ENCODE measurements at regions not wholly inside any gene's neighbourhood (a gene's known extent, or its start where the extent isn't known, plus 50 kb on each side); places are given as distances from the start of the nearest gene placed in this dataset.

DNA sequence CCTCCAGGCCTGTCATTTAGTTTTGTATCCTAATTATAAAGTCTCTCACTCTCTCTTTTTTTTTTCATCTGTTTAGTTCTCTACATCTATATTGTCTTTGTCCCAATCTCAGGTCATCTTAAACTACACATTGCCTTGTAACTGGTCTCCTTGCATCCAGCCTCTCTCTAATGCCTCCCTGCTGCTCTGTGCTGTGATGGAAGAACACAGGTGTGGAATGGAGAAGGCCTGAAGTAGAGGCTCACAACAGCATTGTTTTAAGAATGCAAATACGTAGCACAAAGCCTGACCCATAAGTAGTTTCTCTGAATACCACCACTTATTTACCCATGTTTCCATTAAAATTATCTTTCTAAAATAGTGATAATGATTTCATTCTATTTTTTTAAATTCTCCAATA lies 108.8 kb upstream of the FRY start:
- Histone ChIP-seq H3K4me1 (replicated peaks in 1 of 2) (no peaks in the 10 kb centered on the region), H3K9me3 (replicated peaks in 1 of 3) (no peaks in the 10 kb centered on the region), H3K27ac (no peak overlapping the region), H3K36me3 (replicated peaks in 1 of 2) (no peaks in the 10 kb centered on the region), H3K27me3 (no peaks in the 10 kb centered on the region), H3K4me3 (no peak overlapping the region)
- DNase-seq = no peak
- no peak for TF ChIP-seq POLR2A (IDR thresholded peaks at IDR 0.05)
- TF ChIP-seq, protein P1, sequence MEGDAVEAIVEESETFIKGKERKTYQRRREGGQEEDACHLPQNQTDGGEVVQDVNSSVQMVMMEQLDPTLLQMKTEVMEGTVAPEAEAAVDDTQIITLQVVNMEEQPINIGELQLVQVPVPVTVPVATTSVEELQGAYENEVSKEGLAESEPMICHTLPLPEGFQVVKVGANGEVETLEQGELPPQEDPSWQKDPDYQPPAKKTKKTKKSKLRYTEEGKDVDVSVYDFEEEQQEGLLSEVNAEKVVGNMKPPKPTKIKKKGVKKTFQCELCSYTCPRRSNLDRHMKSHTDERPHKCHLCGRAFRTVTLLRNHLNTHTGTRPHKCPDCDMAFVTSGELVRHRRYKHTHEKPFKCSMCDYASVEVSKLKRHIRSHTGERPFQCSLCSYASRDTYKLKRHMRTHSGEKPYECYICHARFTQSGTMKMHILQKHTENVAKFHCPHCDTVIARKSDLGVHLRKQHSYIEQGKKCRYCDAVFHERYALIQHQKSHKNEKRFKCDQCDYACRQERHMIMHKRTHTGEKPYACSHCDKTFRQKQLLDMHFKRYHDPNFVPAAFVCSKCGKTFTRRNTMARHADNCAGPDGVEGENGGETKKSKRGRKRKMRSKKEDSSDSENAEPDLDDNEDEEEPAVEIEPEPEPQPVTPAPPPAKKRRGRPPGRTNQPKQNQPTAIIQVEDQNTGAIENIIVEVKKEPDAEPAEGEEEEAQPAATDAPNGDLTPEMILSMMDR (IDR thresholded peaks at IDR 0.05) = no peak
- intact Hi-C loops (cut with DNase I) = no loop called here
- 85 to 95% (median 95%) methylated on average over 1 of the region's 1 CpG for WGBS, 4 donors

DNA sequence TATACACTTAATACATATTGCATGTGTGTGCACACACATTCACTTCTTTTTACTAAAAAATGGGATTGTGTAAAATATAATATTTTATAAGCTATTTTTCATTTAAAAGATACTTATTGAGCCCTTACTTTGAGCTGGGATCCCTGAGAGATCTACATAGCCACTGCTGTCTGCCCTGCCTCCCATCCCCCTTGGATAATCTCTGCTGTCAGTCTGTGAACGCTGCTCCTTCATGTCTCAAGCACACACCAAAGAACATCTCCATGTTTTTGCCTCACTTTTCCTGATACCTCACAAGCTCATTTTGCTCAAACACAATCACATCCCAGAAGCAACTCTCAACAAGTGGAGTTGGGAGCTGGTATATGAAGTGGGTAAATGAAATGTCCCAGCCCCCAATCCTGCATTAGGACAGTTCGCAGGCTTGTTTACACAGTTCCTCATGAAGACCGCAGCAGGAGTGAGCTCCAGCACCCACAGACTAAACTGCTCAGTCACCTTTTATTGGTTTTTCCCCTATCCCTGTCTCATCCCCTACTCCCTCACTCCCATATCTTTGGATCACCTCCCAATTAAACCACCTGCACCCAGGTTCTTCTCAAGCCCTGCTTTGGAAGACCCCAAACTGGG lies 108.3 kb upstream of the FRY start:
- DNase-seq = no peak
- no peak overlapping the region for H3K4me3 ChIP-seq
- no peaks in the 10 kb centered on the region for H3K27me3 ChIP-seq
- intact Hi-C loops (cut with DNase I) = no loop called here
- H3K27ac ChIP-seq = no peak overlapping the region
- H3K9me3 ChIP-seq (replicated peaks in 1 of 3) = no peaks in the 10 kb centered on the region
- 81 to 95% (median 87%) methylated on average over 3 of the region's 3 CpGs for WGBS, 4 donors
- no peaks in the 10 kb centered on the region for H3K4me1 ChIP-seq (replicated peaks in 1 of 2)
- no peaks in the 10 kb centered on the region for H3K36me3 ChIP-seq (replicated peaks in 1 of 2)
- TF ChIP-seq, protein P1 (IDR thresholded peaks at IDR 0.05) = no peak
- TF ChIP-seq POLR2A (IDR thresholded peaks at IDR 0.05) = no peak

DNA sequence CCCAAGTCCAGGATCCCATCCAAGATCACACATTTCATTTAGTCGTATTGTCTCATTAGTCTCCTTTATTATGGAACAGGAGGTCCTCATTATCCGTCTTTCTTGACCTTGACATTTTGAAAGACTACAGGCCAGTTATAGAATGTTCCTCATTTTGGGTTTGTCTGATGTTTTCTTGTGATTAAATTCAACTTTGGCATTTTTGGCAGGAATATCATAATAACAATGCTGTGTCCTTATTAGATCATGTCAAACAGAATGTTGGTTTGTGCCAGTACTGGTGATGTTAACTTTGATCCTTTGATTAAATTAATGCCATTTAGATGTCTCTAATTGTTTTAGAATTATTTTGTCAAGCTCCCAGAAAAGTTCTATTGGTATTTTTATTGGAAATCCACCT lies 106.5 kb upstream of the FRY start:
- Histone ChIP-seq H3K36me3 (replicated peaks in 1 of 2) (no peaks in the 10 kb centered on the region), H3K4me3 (no peak overlapping the region), H3K9me3 (replicated peaks in 1 of 3) (no peaks in the 10 kb centered on the region), H3K27me3 (no peaks in the 10 kb centered on the region), H3K27ac (no peak overlapping the region), H3K4me1 (replicated peaks in 1 of 2) (peaks cover 0 to 11% of the 10 kb centered on the region in 2 donors)
- no peak for DNase-seq
- intact Hi-C loops (cut with DNase I) = no loop called here
- no peak for TF ChIP-seq POLR2A (IDR thresholded peaks at IDR 0.05)
- TF ChIP-seq, protein P1 (IDR thresholded peaks at IDR 0.05) = no peak
- WGBS, 4 donors = 21 to 35% (median 31%) methylated on average over 2 of the region's 2 CpGs

DNA sequence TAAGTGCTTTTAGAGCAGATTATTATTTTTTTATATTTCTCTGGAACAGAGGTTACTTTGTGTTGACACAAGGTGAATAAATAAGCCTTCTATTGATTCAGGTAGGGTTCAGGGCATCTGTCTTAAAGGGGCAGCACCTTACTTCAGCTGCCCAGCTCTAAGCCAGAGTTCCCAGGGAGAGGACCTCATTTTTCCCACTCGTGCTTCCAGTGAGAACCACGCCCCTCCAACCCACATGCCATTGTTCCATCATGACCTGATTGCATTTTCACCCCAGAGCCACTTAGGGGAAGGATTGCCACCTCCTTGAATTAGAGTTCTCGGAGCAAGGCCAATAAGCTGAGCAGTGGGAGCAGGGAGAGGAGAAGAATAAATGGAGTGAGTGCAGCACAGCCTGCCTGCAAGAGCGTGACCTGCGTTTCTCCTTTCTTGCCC lies 104.3 kb upstream of the FRY start:
- H3K36me3 ChIP-seq (replicated peaks in 1 of 2) = no peaks in the 10 kb centered on the region
- H3K4me3 ChIP-seq = no peak overlapping the region
- H3K4me1 ChIP-seq (replicated peaks in 1 of 2) = peaks cover 0 to 12% of the 10 kb centered on the region in 2 donors
- TF ChIP-seq, protein P1 (IDR thresholded peaks at IDR 0.05) = no peak
- no peak for TF ChIP-seq POLR2A (IDR thresholded peaks at IDR 0.05)
- no peaks in the 10 kb centered on the region for H3K9me3 ChIP-seq (replicated peaks in 1 of 3)
- H3K27me3 ChIP-seq = no peaks in the 10 kb centered on the region
- no peak overlapping the region for H3K27ac ChIP-seq
- intact Hi-C loops (cut with DNase I) = no loop called here
- DNase-seq = no peak
- 87 to 94% (median 90%) methylated on average over 5 of the region's 5 CpGs for WGBS, 4 donors
